ENCODE measurements at regions not wholly inside any gene's neighbourhood (a gene's known extent, or its start where the extent isn't known, plus 50 kb on each side); places are given as distances from the start of the nearest gene placed in this dataset.

DNA sequence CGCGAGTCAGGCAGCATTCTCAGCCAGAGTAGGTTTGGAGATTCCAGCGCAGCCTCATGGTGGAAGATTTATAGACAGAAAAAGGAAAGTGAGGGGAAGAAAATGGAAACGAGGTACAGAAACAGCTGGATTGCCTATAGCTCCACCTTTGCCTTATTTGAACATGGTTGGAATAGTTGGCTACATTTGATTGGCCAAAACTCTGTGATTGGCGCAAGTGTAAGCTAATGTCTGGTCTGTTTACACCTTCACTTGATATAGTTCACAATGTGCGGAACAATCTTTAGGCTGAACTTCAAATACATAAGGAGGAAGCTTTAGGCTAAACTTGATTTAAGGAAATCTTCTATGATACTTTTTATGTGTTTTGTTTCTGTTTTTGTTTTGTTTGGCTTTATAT is 1191.9 kb downstream of the NSUN3 start (continued):
- TF ChIP-seq EP300 (IDR thresholded peaks at IDR 0.05; ENCODE audit: borderline replicate concordance in 1 of 2, low read depth in 2 of 2, low read length in 2 of 2) (no peak), POU5F1 (IDR thresholded peaks at IDR 0.05; ENCODE audit: low read depth, low read length) (no peak)

All from H1 (cell line).